OCI-LY1 (cell line): ENCODE measurements at regions not wholly inside any gene's neighbourhood (a gene's known extent, or its start where the extent isn't known, plus 50 kb on each side); places are given as distances from the start of the nearest gene placed in this dataset.

Experiments
- H2AFZ ChIP-seq: fragments of 200-600 bp; sonication (generic), shearing (Covaris generic); 2 replicates; pipeline ENCODE4 v1.6.0; 2014; ENCODE audit warnings: antibody characterized with exemption, mild to moderate bottlenecking, low read length
- H3F3A ChIP-seq: fragments of 200-600 bp; sonication (generic), shearing (Covaris generic); 2 replicates; pipeline ENCODE4 v1.6.0; 2014; ENCODE audit warnings: mild to moderate bottlenecking, antibody characterized with exemption, low read length, moderate library complexity; ENCODE audit not compliant: insufficient read depth
- H3K27ac ChIP-seq: fragments of 200-600 bp; sonication (generic); 2 replicates; pipeline ENCODE4 v1.5.1; 2014; ENCODE audit warnings: low read length, mixed run types, mild to moderate bottlenecking, low read depth; ENCODE audit not compliant: poor library complexity, severe bottlenecking
- H3K27me3 ChIP-seq: fragments of 200-600 bp; sonication (generic); 2 replicates; pipeline ENCODE4 v1.6.0; 2014; ENCODE audit warnings: antibody characterized with exemption, mild to moderate bottlenecking, low read length, moderate library complexity; ENCODE audit not compliant: insufficient read depth
- H3K36me3 ChIP-seq: fragments of 200-600 bp; sonication (generic); 2 replicates; pipeline ENCODE4 v1.6.1; 2014; ENCODE audit warnings: mild to moderate bottlenecking, antibody characterized with exemption, low read length, moderate library complexity, mixed read lengths; ENCODE audit not compliant: insufficient read depth
- H3K4me1 ChIP-seq: fragments of 200-600 bp; sonication (generic); 2 replicates; pipeline ENCODE4 v1.5.1; 2014; ENCODE audit warnings: mild to moderate bottlenecking, low read length, moderate library complexity; ENCODE audit not compliant: insufficient read depth, severe bottlenecking
- H3K4me2 ChIP-seq: fragments of 200-600 bp; sonication (generic), shearing (Covaris generic); 2 replicates; pipeline ENCODE4 v1.6.1; 2014; ENCODE audit warnings: low read length
- H3K4me3 ChIP-seq: fragments of 200-600 bp; sonication (generic); 2 replicates; pipeline ENCODE4 v1.5.1; 2014; ENCODE audit warnings: low read length, low read depth, mild to moderate bottlenecking, mixed read lengths; ENCODE audit not compliant: poor library complexity, severe bottlenecking
- H3K79me2 ChIP-seq: fragments of 200-600 bp; shearing (Covaris generic); 2 replicates; pipeline ENCODE4 v1.6.1; 2016; ENCODE audit warnings: mixed run types, low read length, mixed read lengths; ENCODE audit not compliant: insufficient read depth
- H3K9ac ChIP-seq: fragments of 200-600 bp; sonication (generic), shearing (Covaris generic); 2 replicates; pipeline ENCODE4 v1.6.1; 2014; ENCODE audit warnings: mild to moderate bottlenecking, low read length, mixed read lengths
- H3K9me2 ChIP-seq: fragments of 200-600 bp; sonication (generic), shearing (Covaris generic); 2 replicates; pipeline ENCODE4 v1.6.1; 2014; ENCODE audit warnings: low read depth, mild to moderate bottlenecking, low read length, mixed read lengths
- H3K9me3 ChIP-seq: fragments of 200-600 bp; shearing (Covaris generic); 2 replicates; pipeline ENCODE4 v1.6.1; 2014; ENCODE audit warnings: low read length, mixed read lengths
- H4K20me1 ChIP-seq: fragments of 200-600 bp; sonication (generic), shearing (Covaris generic); 2 replicates; pipeline ENCODE4 v1.6.0; 2016; ENCODE audit warnings: mild to moderate bottlenecking, low read length; ENCODE audit not compliant: insufficient read depth
- CTCF ChIP-seq: fragments of 200-600 bp; sonication (generic), shearing (Covaris generic); IDR thresholded peaks from 2 replicates; pipeline ENCODE4 v1.5.1; 2017; ENCODE audit warnings: mild to moderate bottlenecking, antibody characterized with exemption, low read length, moderate library complexity, mixed read lengths
- EZH2 ChIP-seq: fragments of 200-600 bp; sonication (generic), shearing (Covaris generic); IDR thresholded peaks from 2 replicates; pipeline ENCODE4 v1.8.0; 2017; ENCODE audit warnings: borderline replicate concordance, mixed run types, mild to moderate bottlenecking, antibody characterized with exemption, low read length, moderate library complexity, mixed read lengths

GRCh38 chr6:98546376-98546775 is 288.0 kb upstream of the POU3F2 start:
- Histone ChIP-seq H3K4me3 (no peak overlapping the region), H3K9me3 (no peaks in the 10 kb centered on the region), H3K79me2 (no peaks in the 10 kb centered on the region), H3K9ac (no peak overlapping the region), H3K27ac (no peak overlapping the region), H3K4me2 (no peak overlapping the region), H3K4me1 (no peaks in the 10 kb centered on the region), H3K27me3 (no peaks in the 10 kb centered on the region), H3F3A (no peaks in the 10 kb centered on the region), H3K36me3 (no peaks in the 10 kb centered on the region), H2AFZ (no peak overlapping the region), H3K9me2 (no peaks in the 10 kb centered on the region), H4K20me1 (no peaks in the 10 kb centered on the region)
- TF ChIP-seq CTCF (no peak), EZH2 (no peak)

- Histone ChIP-seq H3K9me3 (no peaks in the 10 kb centered on the region), H3K4me3 (no peak overlapping the region), H3K79me2 (no peaks in the 10 kb centered on the region), H3K4me1 (no peaks in the 10 kb centered on the region), H3K4me2 (no peak overlapping the region), H3F3A (no peaks in the 10 kb centered on the region), H3K9me2 (no peaks in the 10 kb centered on the region), H3K27me3 (no peaks in the 10 kb centered on the region), H3K9ac (no peak overlapping the region), H3K36me3 (no peaks in the 10 kb centered on the region), H3K27ac (no peak overlapping the region), H2AFZ (no peak overlapping the region), H4K20me1 (no peaks in the 10 kb centered on the region)
- TF ChIP-seq CTCF (no peak), EZH2 (no peak)
These were observed 287.2 kb upstream of the POU3F2 start for GRCh38 chr6:98547151-98547550.

- Histone ChIP-seq H3K9me2 (no peaks in the 10 kb centered on the region), H3K4me1 (no peaks in the 10 kb centered on the region), H3K4me2 (no peak overlapping the region), H3K9me3 (no peaks in the 10 kb centered on the region), H2AFZ (no peak overlapping the region), H3K36me3 (no peaks in the 10 kb centered on the region), H3K4me3 (no peak overlapping the region), H3K79me2 (no peaks in the 10 kb centered on the region), H3F3A (no peaks in the 10 kb centered on the region), H3K9ac (no peak overlapping the region), H3K27ac (no peak overlapping the region), H4K20me1 (no peaks in the 10 kb centered on the region), H3K27me3 (no peaks in the 10 kb centered on the region)
- TF ChIP-seq EZH2 (no peak), CTCF (no peak)
These were observed 286.7 kb upstream of the POU3F2 start for GRCh38 chr6:98547634-98548033.
